H1 (cell line): ENCODE measurements at regions not wholly inside any gene's neighbourhood (a gene's known extent, or its start where the extent isn't known, plus 50 kb on each side); places are given as distances from the start of the nearest gene placed in this dataset.

Source experiments
- CTCF ChIA-PET: fragments of 300-600 bp; sonication (Branson Sonifier 250); formaldehyde crosslinking; loops from one replicate; lab custom pipeline; 2021; ENCODE audit not compliant: partially characterized antibody; lab: Charles Lee
- POLR2A ChIA-PET: fragments of 300-600 bp; sonication (Branson Sonifier 250); formaldehyde crosslinking; loops from one replicate; lab custom pipeline; 2021; ENCODE audit warnings: inconsistent platforms; ENCODE audit not compliant: partially characterized antibody; lab: Charles Lee
- DNase-seq, 2 experiments: peaks; one replicate each; pipeline versions ENCODE4 v3.0.0 to v3.0.0-alpha.2; 2010 to 2022; ENCODE audit warnings: low spot score in 2 of 2, low read depth in 1 of 2, mixed read lengths in 1 of 2
- FAIRE-seq: peaks from 2 replicates; lab custom pipeline; 2011; peaks lifted over from hg19 to GRCh38; lab: Jason Lieb, UNC
- H2AFZ ChIP-seq: 2 replicates; pipeline ENCODE4 v1.8.1; 2012; ENCODE audit warnings: low read length, inconsistent platforms
- H2AK5ac ChIP-seq: 2 replicates; pipeline ENCODE4 v1.6.1; 2013; ENCODE audit warnings: low read depth, low read length
- H2BK120ac ChIP-seq: replicated peaks from 2 replicates; pipeline ENCODE3; 2013; ENCODE audit warnings: low read depth, low read length, inconsistent platforms
- H2BK12ac ChIP-seq: 2 replicates; pipeline ENCODE4 v1.6.1; 2013; ENCODE audit warnings: low read depth, low read length
- H2BK15ac ChIP-seq: 2 replicates; pipeline ENCODE4 v1.6.1; 2013; ENCODE audit warnings: low read length
- H2BK20ac ChIP-seq: 2 replicates; pipeline ENCODE4 v1.6.1; 2013; ENCODE audit warnings: low read length
- H2BK5ac ChIP-seq: 2 replicates; pipeline ENCODE4 v1.6.1; 2013; ENCODE audit warnings: low read depth, low read length
- H3K14ac ChIP-seq: 2 replicates; pipeline ENCODE4 v1.6.1; 2013; ENCODE audit warnings: inconsistent platforms; ENCODE audit not compliant: insufficient read length
- H3K18ac ChIP-seq: 2 replicates; pipeline ENCODE4 v1.6.1; 2013; ENCODE audit warnings: low read length; ENCODE audit errors: extremely low read depth
- H3K23ac ChIP-seq: 2 replicates; pipeline ENCODE4 v1.6.1; 2013; ENCODE audit warnings: inconsistent platforms; ENCODE audit not compliant: insufficient read length
- H3K23me2 ChIP-seq: 2 replicates; pipeline ENCODE4 v1.6.1; 2013; ENCODE audit warnings: low read depth, low read length
- H3K27ac ChIP-seq: 2 replicates; pipeline ENCODE4 v1.6.1; 2011; ENCODE audit warnings: low read depth, low read length, inconsistent platforms
- H3K27me3 ChIP-seq, 4 experiments: replicated peaks in 1 of 4; 1 replicate in 1 of 4; 2 replicates in 3 of 4; pipeline versions ENCODE4 v1.6.1 to v1.8.1; 2011 to 2013; ENCODE audit warnings: low read length in 3 of 4, mild to moderate bottlenecking in 3 of 4, inconsistent platforms in 2 of 4, mixed read lengths in 2 of 4, moderate library complexity in 1 of 4; ENCODE audit not compliant: control insufficient read depth in 3 of 4, insufficient read depth in 3 of 4; ENCODE audit errors: extremely low read depth in 1 of 4
- H3K36me3 ChIP-seq, 4 experiments: 2 replicates each; pipeline versions ENCODE4 v1.6.1 to v1.8.1; 2011 to 2013; ENCODE audit warnings: mild to moderate bottlenecking in 4 of 4, low read length in 3 of 4, moderate library complexity in 2 of 4, control low read depth in 1 of 4, inconsistent platforms in 1 of 4; ENCODE audit not compliant: insufficient read depth in 4 of 4, control insufficient read depth in 2 of 4
- H3K4ac ChIP-seq: replicated peaks from 2 replicates; pipeline ENCODE3; 2013; ENCODE audit warnings: low read length, low read depth, mixed read lengths, inconsistent platforms; ENCODE audit not compliant: insufficient read length
- H3K4me1 ChIP-seq, 4 experiments: replicated peaks in 1 of 4; 1 replicate in 1 of 4; 2 replicates in 3 of 4; pipeline versions ENCODE4 v1.6.1 to v1.8.1; 2011 to 2013; ENCODE audit warnings: low read length in 3 of 4, inconsistent platforms in 2 of 4, mixed read lengths in 1 of 4; ENCODE audit not compliant: insufficient read depth in 4 of 4, control insufficient read depth in 3 of 4
- H3K4me2 ChIP-seq, 2 experiments: 2 replicates each; pipeline versions ENCODE4 v1.6.1 to v1.8.1; 2011 to 2013; ENCODE audit warnings: low read depth in 2 of 2, low read length in 2 of 2, control low read depth in 1 of 2, inconsistent platforms in 1 of 2, mild to moderate bottlenecking in 1 of 2; ENCODE audit not compliant: insufficient read depth in 1 of 2
- H3K4me3 ChIP-seq, 4 experiments: fragments of 200-600, 300-600 bp in 1 of 4; sonication (generic), shearing (Covaris generic), sonication (Bioruptor Twin) in 1 of 4; 2 replicates each; pipeline versions ENCODE4 v1.5.1 to v1.8.1; 2011 to 2016; ENCODE audit warnings: low read length in 4 of 4, low read depth in 3 of 4, control low read depth in 2 of 4, inconsistent platforms in 2 of 4, mild to moderate bottlenecking in 2 of 4, mixed read lengths in 1 of 4, moderate library complexity in 1 of 4; ENCODE audit not compliant: insufficient read depth in 2 of 4; ENCODE audit errors: extremely low read depth in 1 of 4
- H3K56ac ChIP-seq: replicated peaks from 2 replicates; pipeline ENCODE3; 2013; ENCODE audit warnings: low read depth, mild to moderate bottlenecking, mixed read lengths, low read length, inconsistent platforms; ENCODE audit not compliant: insufficient read length
- H3K79me1 ChIP-seq: 2 replicates; pipeline ENCODE4 v1.6.1; 2013; ENCODE audit warnings: low read depth, low read length, control low read depth
- H3K79me2 ChIP-seq, 2 experiments: 2 replicates each; pipeline versions ENCODE4 v1.6.1 to v1.8.1; 2012 to 2013; ENCODE audit warnings: low read length in 2 of 2, mild to moderate bottlenecking in 2 of 2, inconsistent platforms in 1 of 2; ENCODE audit not compliant: insufficient read depth in 2 of 2, control insufficient read depth in 1 of 2
- H3K9ac ChIP-seq, 4 experiments: replicated peaks in 1 of 4; 1 replicate in 1 of 4; 2 replicates in 3 of 4; pipeline versions ENCODE4 v1.6.1 to v1.8.1; 2011 to 2013; ENCODE audit warnings: low read depth in 3 of 4, low read length in 3 of 4, control low read depth in 2 of 4, mild to moderate bottlenecking in 2 of 4, moderate library complexity in 2 of 4, inconsistent platforms in 1 of 4; ENCODE audit errors: extremely low read depth in 1 of 4
- H3K9me3 ChIP-seq, 2 experiments: 2 replicates each; pipeline versions ENCODE4 v1.6.1 to v1.8.1; 2012 to 2013; ENCODE audit warnings: mild to moderate bottlenecking in 2 of 2, moderate library complexity in 2 of 2, control low read depth in 1 of 2, inconsistent platforms in 1 of 2, low read depth in 1 of 2, low read length in 1 of 2, mixed read lengths in 1 of 2; ENCODE audit not compliant: insufficient read depth in 2 of 2
- H4K20me1 ChIP-seq, 2 experiments: replicated peaks in 1 of 2; 2 replicates each; pipeline versions ENCODE3 to v1.8.1; 2011 to 2013; ENCODE audit warnings: inconsistent platforms in 2 of 2, low read length in 2 of 2, mild to moderate bottlenecking in 1 of 2; ENCODE audit not compliant: insufficient read depth in 2 of 2, control insufficient read depth in 1 of 2
- H4K5ac ChIP-seq: 2 replicates; pipeline ENCODE4 v1.6.1; 2013; ENCODE audit warnings: low read length, low read depth, mixed read lengths, inconsistent platforms; ENCODE audit not compliant: insufficient read length
- H4K8ac ChIP-seq: 2 replicates; pipeline ENCODE4 v1.8.0; 2013; ENCODE audit warnings: mild to moderate bottlenecking, moderate library complexity, low read length, inconsistent platforms; ENCODE audit not compliant: insufficient read depth; ENCODE audit errors: extremely low read depth
- H4K91ac ChIP-seq: replicated peaks from 2 replicates; pipeline ENCODE3; 2013; ENCODE audit warnings: low read length, mixed read lengths, inconsistent platforms; ENCODE audit not compliant: insufficient read length
- BACH1 ChIP-seq: IDR thresholded peaks from 2 replicates; pipeline ENCODE4 v1.6.1; 2012; ENCODE audit warnings: low read length, improper control_type of control experiment
- BRCA1 ChIP-seq: IDR thresholded peaks from 2 replicates; pipeline ENCODE4 v1.6.1; 2012; ENCODE audit warnings: low read depth, low read length, improper control_type of control experiment
- CBX5 ChIP-seq: fragments of 300-800, 300-1000 bp; sonication (generic); IDR thresholded peaks from 2 replicates; pipeline ENCODE4 v1.7.1; 2016; ENCODE audit warnings: antibody characterized with exemption, low read length, low read depth
- EP300 ChIP-seq, 2 experiments: IDR thresholded peaks; 1 replicate in 1 of 2; 2 replicates in 1 of 2; pipeline ENCODE4 v1.6.1; 2011 to 2012; ENCODE audit warnings: low read depth in 2 of 2, low read length in 2 of 2, mild to moderate bottlenecking in 2 of 2, borderline replicate concordance in 1 of 2, inconsistent platforms in 1 of 2, moderate library complexity in 1 of 2
- FOSL1 ChIP-seq: IDR thresholded peaks from 2 replicates; pipeline ENCODE4 v1.6.1; 2011; ENCODE audit warnings: mild to moderate bottlenecking, low read depth, low read length, moderate library complexity; ENCODE audit not compliant: insufficient read depth
- MAX ChIP-seq: IDR thresholded peaks from 2 replicates; pipeline ENCODE4 v1.6.1; 2012; ENCODE audit warnings: inconsistent platforms
- PHF8 ChIP-seq: fragments of 200-600 bp; sonication (generic); conservative IDR thresholded peaks from 2 replicates; pipeline ENCODE4 v1.7.1; 2012; ENCODE audit warnings: low read depth, mild to moderate bottlenecking, inconsistent platforms, low read length, moderate library complexity
- POLR2A ChIP-seq, 2 experiments: IDR thresholded peaks; 1 replicate in 1 of 2; 2 replicates in 1 of 2; pipeline ENCODE4 v1.6.1; 2011; ENCODE audit warnings: low read depth in 2 of 2, low read length in 2 of 2, mild to moderate bottlenecking in 2 of 2; ENCODE audit errors: control extremely low read depth in 1 of 2
- SIRT6 ChIP-seq: IDR thresholded peaks from one replicate; pipeline ENCODE4 v1.7.1; 2012; ENCODE audit warnings: low read length, inconsistent platforms
- SIX5 ChIP-seq: IDR thresholded peaks from 2 replicates; pipeline ENCODE4 v1.6.1; 2011; ENCODE audit warnings: mild to moderate bottlenecking, low read depth, low read length
- SP1 ChIP-seq: IDR thresholded peaks from 2 replicates; pipeline ENCODE4 v1.6.1; 2011; ENCODE audit warnings: low read depth, low read length
- SP2 ChIP-seq: IDR thresholded peaks from 2 replicates; pipeline ENCODE4 v1.6.1; 2012; ENCODE audit warnings: mild to moderate bottlenecking, low read length, inconsistent platforms
- SP4 ChIP-seq: IDR thresholded peaks from 2 replicates; pipeline ENCODE4 v1.6.1; 2012; ENCODE audit warnings: low read length, inconsistent platforms
- SRF ChIP-seq: IDR thresholded peaks from 2 replicates; pipeline ENCODE4 v1.6.1; 2011; ENCODE audit warnings: mild to moderate bottlenecking, low read depth, low read length, moderate library complexity
- TBP ChIP-seq: IDR thresholded peaks from 2 replicates; pipeline ENCODE4 v1.6.1; 2011; ENCODE audit warnings: low read depth, low read length, improper control_type of control experiment
- TF ChIP-seq, protein P1 (sequence below): IDR thresholded peaks from 2 replicates; pipeline ENCODE4 v1.6.1; 2012; ENCODE audit warnings: inconsistent platforms

GRCh38 chr12:65707051-65707450 is 117.2 kb upstream of the HMGA2 start:
- H3K27ac ChIP-seq: no peak overlapping the region
- peaks cover 0 to 8% of the 10 kb centered on the region in 2 experiments; a peak in 1 of 4 replicates for H3K9me3 ChIP-seq
- H2AK5ac ChIP-seq: no peak overlapping the region
- no peak overlapping the region for H2BK5ac ChIP-seq
- no peak for DNase-seq
- no peak overlapping the region for H2BK20ac ChIP-seq
- no peaks in the 10 kb centered on the region for H3K4me1 ChIP-seq
- no peak overlapping the region for H2BK12ac ChIP-seq
- H2BK15ac ChIP-seq: no peak overlapping the region
- H4K8ac ChIP-seq: no peak overlapping the region
- no peaks in the 10 kb centered on the region; a peak in 1 of 8 replicates for H3K36me3 ChIP-seq
- H3K14ac ChIP-seq: no peak overlapping the region
- H3K79me2 ChIP-seq: no peaks in the 10 kb centered on the region
- H4K5ac ChIP-seq: no peak overlapping the region
- H3K9ac ChIP-seq: no peak overlapping the region
- ChIA-PET POLR2A (no interaction called here), CTCF (interaction anchor here (0.6 to 1.4 kb wide), 4 partner anchors 8 to 795 kb away, joined by 3 to 7 read pairs (median 4); no protein-coding TSS in a partner anchor)
- FAIRE-seq: no peak
- no peaks in the 10 kb centered on the region for H3K79me1 ChIP-seq
- no peak overlapping the region for H3K18ac ChIP-seq
- no peaks in the 10 kb centered on the region for H4K20me1 ChIP-seq
- H3K27me3 ChIP-seq: no peaks in the 10 kb centered on the region
- no peaks in the 10 kb centered on the region for H3K23me2 ChIP-seq
- H2BK120ac ChIP-seq: no peak overlapping the region
- no peak overlapping the region for H3K4me2 ChIP-seq
- H3K56ac ChIP-seq: no peak overlapping the region
- no peak overlapping the region for H3K4me3 ChIP-seq
- TF ChIP-seq BACH1 (no peak), SP4 (no peak), SRF (no peak), SIX5 (no peak), BRCA1 (no peak), PHF8 (no peak), MAX (no peak), SIRT6 (no peak), SP2 (no peak), FOSL1 (no peak), SP1 (no peak), POLR2A (IDR thresholded peaks at IDR 0.05; ENCODE audit: control extremely low read depth in 1 of 2, low read depth in 2 of 2, low read length in 2 of 2) (no peak), CBX5 (no peak), TBP (no peak), EP300 (IDR thresholded peaks at IDR 0.05; ENCODE audit: borderline replicate concordance in 1 of 2, low read depth in 2 of 2, low read length in 2 of 2) (no peak)
- TF ChIP-seq, protein P1, sequence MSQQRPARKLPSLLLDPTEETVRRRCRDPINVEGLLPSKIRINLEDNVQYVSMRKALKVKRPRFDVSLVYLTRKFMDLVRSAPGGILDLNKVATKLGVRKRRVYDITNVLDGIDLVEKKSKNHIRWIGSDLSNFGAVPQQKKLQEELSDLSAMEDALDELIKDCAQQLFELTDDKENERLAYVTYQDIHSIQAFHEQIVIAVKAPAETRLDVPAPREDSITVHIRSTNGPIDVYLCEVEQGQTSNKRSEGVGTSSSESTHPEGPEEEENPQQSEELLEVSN: no peak
- TF ChIP-seq, all 59 proteins: peak for 0
- H2AFZ ChIP-seq: no peak overlapping the region
- H4K91ac ChIP-seq: no peak overlapping the region
- H3K4ac ChIP-seq: no peak overlapping the region
- no peak overlapping the region for H3K23ac ChIP-seq
